HG02852 (cell line): ENCODE measurements at regions not wholly inside any gene's neighbourhood (a gene's known extent, or its start where the extent isn't known, plus 50 kb on each side); places are given as distances from the start of the nearest gene placed in this dataset.
"Not testable (repeated sequence)": the region's sequence is repeated elsewhere in the genome, so short reads cannot be mapped to it uniquely, and the experiment has no call there.

Source experiments
- ATAC-seq: cut with Tn5 transposase; IDR thresholded peaks from one replicate; pipeline ENCODE4 v1.9.1; 2021; ENCODE audit warnings: mild to moderate bottlenecking, moderate library complexity; ENCODE audit not compliant: unreplicated experiment

GRCh38 chr10:124248056-124249045 is 155.0 kb upstream of the CHST15 start:
- no peak for ATAC-seq

GRCh38 chr10:124245806-124246440 is 152.5 kb upstream of the CHST15 start:
- ATAC-seq: no peak

- no peak for ATAC-seq
Observed at GRCh38 chr10:124245191-124245590, 151.8 kb upstream of the CHST15 start.

GRCh38 chr10:124244256-124244877 is 151.0 kb upstream of the CHST15 start:
- ATAC-seq: no peak

- no peak for ATAC-seq
Observed at GRCh38 chr10:124243702-124244121, 150.3 kb upstream of the CHST15 start.

- no peak for ATAC-seq
Observed at GRCh38 chr10:124242791-124243190, 149.4 kb upstream of the CHST15 start.

GRCh38 chr10:124242365-124242764 is 149.0 kb upstream of the CHST15 start:
- no peak for ATAC-seq

- ATAC-seq: not testable (repeated sequence)
Observed at GRCh38 chr10:124241510-124241909, 148.1 kb upstream of the CHST15 start.

GRCh38 chr10:124240839-124241291 is 147.5 kb upstream of the CHST15 start:
- no peak for ATAC-seq

- ATAC-seq: no peak
Observed at GRCh38 chr10:124239696-124240095, 146.3 kb upstream of the CHST15 start.

GRCh38 chr10:124239134-124239533 is 145.7 kb upstream of the CHST15 start:
- ATAC-seq: no peak

GRCh38 chr10:124238367-124238766 is 145.0 kb upstream of the CHST15 start:
- no peak for ATAC-seq

GRCh38 chr10:124237282-124237961 is 144.0 kb upstream of the CHST15 start:
- no peak for ATAC-seq

GRCh38 chr10:124236816-124237215 is 143.4 kb upstream of the CHST15 start:
- no peak for ATAC-seq

GRCh38 chr10:124236136-124236535 is 142.7 kb upstream of the CHST15 start:
- ATAC-seq: no peak

GRCh38 chr10:124235232-124235631 is 141.8 kb upstream of the CHST15 start:
- no peak for ATAC-seq

- ATAC-seq: no peak
Observed at GRCh38 chr10:124233546-124234138, 140.2 kb upstream of the CHST15 start.

GRCh38 chr10:124232686-124233545 is 139.5 kb upstream of the CHST15 start:
- no peak for ATAC-seq
